ENCODE measurements at regions not wholly inside any gene's neighbourhood (a gene's known extent, or its start where the extent isn't known, plus 50 kb on each side); places are given as distances from the start of the nearest gene placed in this dataset.

DNA sequence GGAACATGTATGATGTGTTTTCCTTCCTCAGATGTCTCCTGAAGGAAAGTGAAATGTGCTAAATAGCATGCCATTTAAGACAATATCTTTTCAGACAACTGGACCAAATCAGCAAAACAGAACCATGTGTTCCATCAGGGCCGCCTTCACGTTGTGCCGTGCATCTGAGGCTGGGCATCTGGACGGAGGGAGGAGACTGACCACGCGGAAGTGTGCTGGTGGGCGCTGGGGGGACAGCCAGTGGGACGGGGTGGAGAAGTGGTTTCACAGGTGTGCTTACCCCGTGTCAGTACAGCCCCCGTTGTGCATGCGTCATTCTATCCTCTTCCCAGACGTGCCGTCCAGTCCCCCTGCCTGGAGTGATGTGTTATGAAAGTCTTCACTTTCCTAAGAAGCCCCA is 342.1 kb upstream of the FAT1 start:
- Histone ChIP-seq H3K4me3 (replicated peaks; ENCODE audit: low read depth, low read length) (no peak overlapping the region), H3K36me3 (ENCODE audit: control insufficient read depth, insufficient read depth, low read length) (no peaks in the 10 kb centered on the region), H3K27me3 (replicated peaks; ENCODE audit: control insufficient read depth, insufficient read depth, low read length) (no peaks in the 10 kb centered on the region)
- peak; percentile 2 for DNase-seq (ENCODE audit: extremely low read depth, insufficient read length)
- TF ChIP-seq, protein P1, sequence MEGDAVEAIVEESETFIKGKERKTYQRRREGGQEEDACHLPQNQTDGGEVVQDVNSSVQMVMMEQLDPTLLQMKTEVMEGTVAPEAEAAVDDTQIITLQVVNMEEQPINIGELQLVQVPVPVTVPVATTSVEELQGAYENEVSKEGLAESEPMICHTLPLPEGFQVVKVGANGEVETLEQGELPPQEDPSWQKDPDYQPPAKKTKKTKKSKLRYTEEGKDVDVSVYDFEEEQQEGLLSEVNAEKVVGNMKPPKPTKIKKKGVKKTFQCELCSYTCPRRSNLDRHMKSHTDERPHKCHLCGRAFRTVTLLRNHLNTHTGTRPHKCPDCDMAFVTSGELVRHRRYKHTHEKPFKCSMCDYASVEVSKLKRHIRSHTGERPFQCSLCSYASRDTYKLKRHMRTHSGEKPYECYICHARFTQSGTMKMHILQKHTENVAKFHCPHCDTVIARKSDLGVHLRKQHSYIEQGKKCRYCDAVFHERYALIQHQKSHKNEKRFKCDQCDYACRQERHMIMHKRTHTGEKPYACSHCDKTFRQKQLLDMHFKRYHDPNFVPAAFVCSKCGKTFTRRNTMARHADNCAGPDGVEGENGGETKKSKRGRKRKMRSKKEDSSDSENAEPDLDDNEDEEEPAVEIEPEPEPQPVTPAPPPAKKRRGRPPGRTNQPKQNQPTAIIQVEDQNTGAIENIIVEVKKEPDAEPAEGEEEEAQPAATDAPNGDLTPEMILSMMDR (IDR thresholded peaks at IDR 0.05; ENCODE audit: insufficient read depth, low read length, poor library complexity, severe bottlenecking) = no peak

DNA sequence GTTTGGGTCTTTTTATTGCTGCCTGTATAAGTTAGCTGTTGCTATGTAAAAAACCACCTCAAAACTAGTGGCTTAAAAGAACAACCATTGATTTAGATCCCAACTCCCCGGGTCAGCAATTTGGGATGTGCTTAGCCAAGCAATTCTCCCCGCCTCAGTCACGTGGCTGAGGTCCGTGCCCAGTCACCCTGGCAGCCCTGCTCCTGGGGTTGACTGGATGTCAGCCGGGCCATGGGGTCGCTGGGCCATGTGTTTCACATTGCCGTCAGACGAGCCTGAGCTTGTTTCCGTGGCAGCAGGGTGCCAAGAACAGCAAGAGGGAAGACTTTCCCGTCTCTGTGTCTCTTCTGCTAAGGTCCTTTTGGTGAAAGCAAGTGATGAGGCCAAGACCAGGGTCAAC is 345.7 kb upstream of the FAT1 start:
- Histone ChIP-seq H3K27me3 (replicated peaks; ENCODE audit: control insufficient read depth, insufficient read depth, low read length) (no peaks in the 10 kb centered on the region), H3K4me3 (replicated peaks; ENCODE audit: low read depth, low read length) (no peak overlapping the region), H3K36me3 (ENCODE audit: control insufficient read depth, insufficient read depth, low read length) (no peaks in the 10 kb centered on the region)
- no peak for DNase-seq (ENCODE audit: extremely low read depth, insufficient read length)
- TF ChIP-seq, protein P1 (IDR thresholded peaks at IDR 0.05; ENCODE audit: insufficient read depth, low read length, poor library complexity, severe bottlenecking) = no peak

DNA sequence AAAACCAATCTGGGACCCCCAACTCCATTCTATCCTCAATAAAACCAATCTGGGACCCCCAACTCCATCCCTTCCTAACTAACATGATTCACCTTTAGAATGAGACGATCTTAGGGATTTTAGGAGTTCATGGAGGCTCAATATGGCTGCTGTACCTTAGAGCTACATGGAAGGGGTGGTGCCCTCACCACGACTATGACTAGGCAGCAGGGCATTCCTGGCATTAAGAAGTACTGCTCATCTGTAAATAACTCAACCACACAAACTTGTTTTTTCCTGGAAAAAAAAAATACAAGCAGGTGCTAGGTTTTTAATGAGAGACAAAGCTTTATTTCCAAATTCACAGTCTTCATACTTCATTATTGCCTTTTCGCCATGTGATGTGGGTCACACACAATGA is 346.5 kb upstream of the FAT1 start:
- TF ChIP-seq, protein P1 (IDR thresholded peaks at IDR 0.05; ENCODE audit: insufficient read depth, low read length, poor library complexity, severe bottlenecking) = no peak
- Histone ChIP-seq H3K27me3 (replicated peaks; ENCODE audit: control insufficient read depth, insufficient read depth, low read length) (no peaks in the 10 kb centered on the region), H3K4me3 (replicated peaks; ENCODE audit: low read depth, low read length) (no peak overlapping the region), H3K36me3 (ENCODE audit: control insufficient read depth, insufficient read depth, low read length) (no peaks in the 10 kb centered on the region)
- no peak for DNase-seq (ENCODE audit: extremely low read depth, insufficient read length)

DNA sequence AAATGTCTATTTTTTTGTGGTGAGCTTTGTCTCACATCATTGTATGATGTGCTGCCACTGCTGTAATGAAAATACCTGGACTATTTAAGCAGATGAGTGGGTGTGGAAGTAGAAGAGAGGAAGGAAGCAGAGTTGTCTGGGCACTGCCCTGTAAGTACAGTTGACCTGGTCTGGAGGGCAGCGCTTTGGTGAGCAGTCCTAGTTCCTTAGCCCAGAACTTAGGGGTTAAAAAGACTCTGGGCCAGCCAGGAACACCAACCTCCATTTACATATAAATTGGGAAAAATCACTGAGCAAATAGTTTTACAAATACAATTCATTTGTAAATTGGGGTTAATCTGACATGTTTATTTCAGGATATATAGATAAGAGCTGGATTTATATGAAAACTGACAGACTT is 347.1 kb upstream of the FAT1 start:
- no peak overlapping the region for H3K4me3 ChIP-seq (replicated peaks; ENCODE audit: low read depth, low read length)
- TF ChIP-seq, protein P1 (IDR thresholded peaks at IDR 0.05; ENCODE audit: insufficient read depth, low read length, poor library complexity, severe bottlenecking) = no peak
- no peaks in the 10 kb centered on the region for H3K27me3 ChIP-seq (replicated peaks; ENCODE audit: control insufficient read depth, insufficient read depth, low read length)
- no peak for DNase-seq (ENCODE audit: extremely low read depth, insufficient read length)
- H3K36me3 ChIP-seq (ENCODE audit: control insufficient read depth, insufficient read depth, low read length) = no peaks in the 10 kb centered on the region

DNA sequence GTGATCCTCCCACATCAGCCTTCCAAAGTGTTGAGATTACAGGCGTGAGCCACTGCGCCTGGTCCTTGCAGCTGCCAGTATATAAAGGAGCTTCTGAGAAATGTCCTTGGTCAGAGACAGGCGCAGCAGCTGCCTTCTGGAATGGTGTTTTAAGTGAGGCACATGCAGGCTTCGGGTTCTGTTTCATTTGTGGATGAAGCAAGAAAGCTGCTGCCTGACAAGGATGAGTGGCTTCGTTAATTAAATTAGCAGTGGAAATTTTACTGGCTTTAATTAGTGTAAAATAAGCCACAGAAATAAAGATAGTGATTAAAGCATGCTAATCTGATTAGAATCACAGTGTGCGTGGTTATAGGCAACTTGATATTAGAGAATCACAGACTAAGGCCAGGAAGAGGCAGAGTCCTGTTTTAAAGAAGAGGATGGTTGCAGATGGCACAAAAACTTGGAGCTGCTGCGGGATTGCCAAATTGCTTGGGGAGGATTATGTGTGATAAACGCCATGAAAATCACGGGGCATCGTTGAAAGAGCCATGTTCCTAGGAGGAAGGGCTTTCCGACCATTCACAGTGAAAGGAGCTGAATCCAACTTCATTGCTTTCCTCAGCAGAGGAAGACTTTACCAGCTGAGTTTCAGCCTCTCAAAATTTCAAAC is 348.4 kb upstream of the FAT1 start:
- H3K27me3 ChIP-seq (replicated peaks; ENCODE audit: control insufficient read depth, insufficient read depth, low read length) = no peaks in the 10 kb centered on the region
- no peak for DNase-seq (ENCODE audit: extremely low read depth, insufficient read length)
- TF ChIP-seq, protein P1 (IDR thresholded peaks at IDR 0.05; ENCODE audit: insufficient read depth, low read length, poor library complexity, severe bottlenecking) = no peak
- H3K36me3 ChIP-seq (ENCODE audit: control insufficient read depth, insufficient read depth, low read length) = no peaks in the 10 kb centered on the region
- H3K4me3 ChIP-seq (replicated peaks; ENCODE audit: low read depth, low read length) = no peak overlapping the region

DNA sequence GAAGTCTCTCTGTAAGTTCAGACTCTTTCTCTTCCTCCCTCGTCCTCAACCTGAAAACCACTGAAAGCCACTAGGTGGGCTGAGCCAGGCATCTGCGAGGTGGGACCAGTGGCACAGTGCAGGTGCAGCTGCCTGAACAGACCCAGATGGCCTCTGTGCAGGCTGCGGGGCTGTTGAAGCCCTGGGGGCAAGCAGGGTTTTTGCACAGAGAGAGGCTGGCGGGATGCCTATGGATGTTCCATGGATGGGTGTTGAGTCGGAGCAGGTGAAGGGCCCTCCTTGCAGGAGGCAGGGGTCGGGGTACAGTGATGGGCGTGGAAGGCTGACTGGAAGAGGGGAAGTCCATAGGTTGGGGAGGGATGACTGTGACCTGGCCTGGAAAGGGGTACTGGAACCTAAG is 350.2 kb upstream of the FAT1 start:
- Histone ChIP-seq H3K4me3 (replicated peaks; ENCODE audit: low read depth, low read length) (no peak overlapping the region), H3K36me3 (ENCODE audit: control insufficient read depth, insufficient read depth, low read length) (no peaks in the 10 kb centered on the region), H3K27me3 (replicated peaks; ENCODE audit: control insufficient read depth, insufficient read depth, low read length) (no peaks in the 10 kb centered on the region)
- DNase-seq (ENCODE audit: extremely low read depth, insufficient read length) = no peak
- TF ChIP-seq, protein P1 (IDR thresholded peaks at IDR 0.05; ENCODE audit: insufficient read depth, low read length, poor library complexity, severe bottlenecking) = no peak

All from GM06990 (cell line).